ENCODE measurements at regions not wholly inside any gene's neighbourhood (a gene's known extent, or its start where the extent isn't known, plus 50 kb on each side); places are given as distances from the start of the nearest gene placed in this dataset.
"Not testable (repeated sequence)": the region's sequence is repeated elsewhere in the genome, so short reads cannot be mapped to it uniquely, and the experiment has no call there.

DNA sequence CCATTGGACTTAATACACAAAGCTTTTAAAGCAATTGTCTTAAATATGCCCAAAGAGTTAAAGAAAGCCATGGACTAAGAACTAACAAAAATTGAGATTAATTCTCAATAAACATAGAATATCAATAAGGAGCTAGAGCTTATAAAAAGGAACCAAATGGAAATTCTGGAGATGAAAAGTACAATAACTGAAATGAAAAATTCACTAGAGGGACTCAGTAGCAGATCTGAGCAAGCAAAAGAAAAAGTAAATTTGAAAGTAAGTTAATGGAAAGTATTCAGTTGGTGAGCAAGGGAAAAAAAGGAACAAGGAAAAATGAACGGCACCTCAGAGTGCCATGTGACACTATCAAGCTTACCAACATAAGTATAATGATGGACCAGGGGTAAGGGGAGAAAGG lies 209.8 kb downstream of the FZD1 start:
- peaks cover 16% of the 10 kb centered on the region; the same call in 1 of the 2 replicates for H3K9me3 ChIP-seq (ENCODE audit: low read length)
- H2AFZ ChIP-seq (ENCODE audit: low read length): no peak overlapping the region
- H3K4me3 ChIP-seq (ENCODE audit: low read depth, low read length, poor library complexity, severe bottlenecking): no peak overlapping the region
- H4K20me1 ChIP-seq (ENCODE audit: insufficient read depth, low read length): no peaks in the 10 kb centered on the region
- H3F3A ChIP-seq (ENCODE audit: insufficient read depth, low read length): no peaks in the 10 kb centered on the region
- H3K27ac ChIP-seq (ENCODE audit: low read depth, low read length, poor library complexity, severe bottlenecking): no peak overlapping the region
- H3K4me1 ChIP-seq (ENCODE audit: insufficient read depth, low read length, severe bottlenecking): no peaks in the 10 kb centered on the region
- no peaks in the 10 kb centered on the region for H3K79me2 ChIP-seq (ENCODE audit: insufficient read depth, low read length)
- H3K9me2 ChIP-seq (ENCODE audit: low read depth, low read length): no peaks in the 10 kb centered on the region
- no peaks in the 10 kb centered on the region for H3K27me3 ChIP-seq (ENCODE audit: insufficient read depth, low read length)
- no peak overlapping the region for H3K4me2 ChIP-seq (ENCODE audit: low read length)
- no peak for TF ChIP-seq EZH2 (IDR thresholded peaks at IDR 0.05; ENCODE audit: borderline replicate concordance, low read length)
- TF ChIP-seq, protein P1, sequence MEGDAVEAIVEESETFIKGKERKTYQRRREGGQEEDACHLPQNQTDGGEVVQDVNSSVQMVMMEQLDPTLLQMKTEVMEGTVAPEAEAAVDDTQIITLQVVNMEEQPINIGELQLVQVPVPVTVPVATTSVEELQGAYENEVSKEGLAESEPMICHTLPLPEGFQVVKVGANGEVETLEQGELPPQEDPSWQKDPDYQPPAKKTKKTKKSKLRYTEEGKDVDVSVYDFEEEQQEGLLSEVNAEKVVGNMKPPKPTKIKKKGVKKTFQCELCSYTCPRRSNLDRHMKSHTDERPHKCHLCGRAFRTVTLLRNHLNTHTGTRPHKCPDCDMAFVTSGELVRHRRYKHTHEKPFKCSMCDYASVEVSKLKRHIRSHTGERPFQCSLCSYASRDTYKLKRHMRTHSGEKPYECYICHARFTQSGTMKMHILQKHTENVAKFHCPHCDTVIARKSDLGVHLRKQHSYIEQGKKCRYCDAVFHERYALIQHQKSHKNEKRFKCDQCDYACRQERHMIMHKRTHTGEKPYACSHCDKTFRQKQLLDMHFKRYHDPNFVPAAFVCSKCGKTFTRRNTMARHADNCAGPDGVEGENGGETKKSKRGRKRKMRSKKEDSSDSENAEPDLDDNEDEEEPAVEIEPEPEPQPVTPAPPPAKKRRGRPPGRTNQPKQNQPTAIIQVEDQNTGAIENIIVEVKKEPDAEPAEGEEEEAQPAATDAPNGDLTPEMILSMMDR (IDR thresholded peaks at IDR 0.05; ENCODE audit: low read length): no peak
- H3K9ac ChIP-seq (ENCODE audit: low read length): no peak overlapping the region
- no peaks in the 10 kb centered on the region for H3K36me3 ChIP-seq (ENCODE audit: insufficient read depth, low read length)

DNA sequence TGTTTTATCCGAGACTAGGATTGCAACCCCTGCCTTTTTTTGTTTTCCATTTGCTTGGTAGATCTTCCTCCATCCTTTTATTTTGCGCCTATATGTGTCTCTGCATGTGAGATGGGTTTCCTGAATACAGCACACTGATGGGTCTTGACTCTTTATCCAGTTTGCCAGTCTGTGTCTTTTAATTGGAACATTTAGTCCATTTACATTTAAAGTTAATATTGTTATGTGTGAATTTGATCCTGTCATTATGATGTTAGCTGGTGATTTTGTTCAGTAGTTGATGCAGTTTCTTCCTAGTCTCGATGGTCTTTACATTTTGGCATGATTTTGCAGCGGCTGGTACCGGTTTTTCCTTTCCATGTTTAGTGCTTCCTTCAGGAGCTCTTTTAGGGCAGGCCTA lies 216.2 kb downstream of the FZD1 start:
- not testable (repeated sequence) for H3K4me1 ChIP-seq (ENCODE audit: insufficient read depth, low read length, severe bottlenecking); H3K36me3 ChIP-seq (ENCODE audit: insufficient read depth, low read length); H3K4me3 ChIP-seq (ENCODE audit: low read depth, low read length, poor library complexity, severe bottlenecking); H4K20me1 ChIP-seq (ENCODE audit: insufficient read depth, low read length); H3K79me2 ChIP-seq (ENCODE audit: insufficient read depth, low read length); H3K9ac ChIP-seq (ENCODE audit: low read length); H3K9me3 ChIP-seq (ENCODE audit: low read length); H2AFZ ChIP-seq (ENCODE audit: low read length); H3K4me2 ChIP-seq (ENCODE audit: low read length); H3K9me2 ChIP-seq (ENCODE audit: low read depth, low read length); H3K27ac ChIP-seq (ENCODE audit: low read depth, low read length, poor library complexity, severe bottlenecking); H3K27me3 ChIP-seq (ENCODE audit: insufficient read depth, low read length); H3F3A ChIP-seq (ENCODE audit: insufficient read depth, low read length)

DNA sequence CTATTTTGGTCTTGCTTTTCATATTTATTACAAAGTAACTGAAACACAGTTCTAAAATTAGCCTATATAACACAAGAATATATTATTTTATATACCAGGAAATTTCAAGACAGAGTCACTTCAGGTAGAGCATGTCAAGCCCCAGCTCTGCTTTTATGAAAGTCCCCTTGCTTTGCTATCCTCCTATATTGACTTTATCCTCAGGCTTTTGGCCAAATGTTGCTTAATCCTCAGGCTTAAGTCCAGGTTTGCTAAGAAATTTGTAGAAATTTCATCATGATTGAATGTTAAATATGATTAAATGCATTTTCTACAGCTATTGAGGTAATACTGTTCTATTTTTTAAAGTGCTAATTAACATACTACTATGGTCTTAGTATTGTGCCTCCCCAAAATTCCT lies 227.6 kb downstream of the FZD1 start:
- TF ChIP-seq, protein P1 (IDR thresholded peaks at IDR 0.05; ENCODE audit: low read length): no peak
- TF ChIP-seq EZH2 (IDR thresholded peaks at IDR 0.05; ENCODE audit: borderline replicate concordance, low read length): no peak
- Histone ChIP-seq H2AFZ (ENCODE audit: low read length) (no peak overlapping the region), H3K9ac (ENCODE audit: low read length) (no peak overlapping the region), H3K4me3 (ENCODE audit: low read depth, low read length, poor library complexity, severe bottlenecking) (no peak overlapping the region), H3K36me3 (ENCODE audit: insufficient read depth, low read length) (no peaks in the 10 kb centered on the region), H3K4me2 (ENCODE audit: low read length) (no peak overlapping the region), H3K9me3 (ENCODE audit: low read length) (no peaks in the 10 kb centered on the region), H3K79me2 (ENCODE audit: insufficient read depth, low read length) (no peaks in the 10 kb centered on the region), H3F3A (ENCODE audit: insufficient read depth, low read length) (no peaks in the 10 kb centered on the region), H4K20me1 (ENCODE audit: insufficient read depth, low read length) (no peaks in the 10 kb centered on the region), H3K4me1 (ENCODE audit: insufficient read depth, low read length, severe bottlenecking) (no peaks in the 10 kb centered on the region), H3K27ac (ENCODE audit: low read depth, low read length, poor library complexity, severe bottlenecking) (no peak overlapping the region), H3K9me2 (ENCODE audit: low read depth, low read length) (no peaks in the 10 kb centered on the region; the same call in 1 of the 2 replicates), H3K27me3 (ENCODE audit: insufficient read depth, low read length) (no peaks in the 10 kb centered on the region)

DNA sequence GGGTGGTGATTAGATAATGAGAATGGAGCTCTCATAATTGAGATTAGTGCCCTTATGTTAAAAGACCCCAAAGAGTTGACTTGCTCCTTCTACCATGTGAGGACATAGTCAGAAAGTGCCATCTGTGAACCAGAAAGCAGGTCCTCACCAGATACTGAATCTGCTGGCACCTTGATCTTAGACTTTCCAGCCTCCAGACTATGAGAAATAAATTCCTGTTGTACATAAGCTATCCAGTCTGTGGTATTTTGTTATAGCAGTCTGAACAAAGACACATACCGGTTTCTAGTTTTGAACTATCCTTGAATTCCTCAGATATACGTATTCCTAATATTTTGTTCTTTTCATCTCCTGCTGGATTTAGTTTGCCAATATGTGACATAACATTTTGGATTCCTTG lies 228.1 kb downstream of the FZD1 start:
- Histone ChIP-seq H3K9me2 (ENCODE audit: low read depth, low read length) (no peaks in the 10 kb centered on the region; the same call in 1 of the 2 replicates), H3K9me3 (ENCODE audit: low read length) (no peaks in the 10 kb centered on the region), H3K4me2 (ENCODE audit: low read length) (no peak overlapping the region), H3F3A (ENCODE audit: insufficient read depth, low read length) (no peaks in the 10 kb centered on the region), H3K79me2 (ENCODE audit: insufficient read depth, low read length) (no peaks in the 10 kb centered on the region), H3K4me1 (ENCODE audit: insufficient read depth, low read length, severe bottlenecking) (no peaks in the 10 kb centered on the region), H2AFZ (ENCODE audit: low read length) (no peak overlapping the region), H3K27ac (ENCODE audit: low read depth, low read length, poor library complexity, severe bottlenecking) (no peak overlapping the region), H3K27me3 (ENCODE audit: insufficient read depth, low read length) (no peaks in the 10 kb centered on the region), H3K9ac (ENCODE audit: low read length) (no peak overlapping the region), H3K36me3 (ENCODE audit: insufficient read depth, low read length) (no peaks in the 10 kb centered on the region), H3K4me3 (ENCODE audit: low read depth, low read length, poor library complexity, severe bottlenecking) (no peak overlapping the region), H4K20me1 (ENCODE audit: insufficient read depth, low read length) (no peaks in the 10 kb centered on the region)
- TF ChIP-seq, protein P1 (IDR thresholded peaks at IDR 0.05; ENCODE audit: low read length): no peak
- TF ChIP-seq EZH2 (IDR thresholded peaks at IDR 0.05; ENCODE audit: borderline replicate concordance, low read length): no peak

Data from OCI-LY1 (cell line).